Liver (tissue), 3 donors: ENCODE measurements at regions not wholly inside any gene's neighbourhood (a gene's known extent, or its start where the extent isn't known, plus 50 kb on each side); places are given as distances from the start of the nearest gene placed in this dataset.

Experiments
- GABPA ChIP-seq, 2 donors: IDR thresholded peaks in 1 of 2; conservative IDR thresholded peaks in 1 of 2; 2 replicates each; pipeline ENCODE4 v1.6.1; 2016; ENCODE audit warnings: antibody characterized with exemption in 2 of 2, mild to moderate bottlenecking in 1 of 2, moderate library complexity in 1 of 2
- HNF4A ChIP-seq, 2 donors: conservative IDR thresholded peaks; 2 replicates each; pipeline ENCODE4 v1.6.1; 2016; ENCODE audit warnings: antibody characterized with exemption in 2 of 2, mild to moderate bottlenecking in 2 of 2
- NR2F2 ChIP-seq: IDR thresholded peaks from 2 replicates; pipeline ENCODE4 v1.6.1; 2016; ENCODE audit warnings: antibody characterized with exemption
- RAD21 ChIP-seq, 2 donors: IDR thresholded peaks; 2 replicates each; pipeline ENCODE4 v1.6.1; 2016; ENCODE audit warnings: antibody characterized with exemption in 2 of 2, mild to moderate bottlenecking in 2 of 2
- SP1 ChIP-seq: IDR thresholded peaks from 2 replicates; pipeline ENCODE4 v1.6.1; 2018; ENCODE audit warnings: antibody characterized with exemption, mild to moderate bottlenecking
- TAF1 ChIP-seq: conservative IDR thresholded peaks from 2 replicates; pipeline ENCODE4 v1.6.1; 2016; ENCODE audit warnings: antibody characterized with exemption, mild to moderate bottlenecking
- YY1 ChIP-seq: IDR thresholded peaks from 2 replicates; pipeline ENCODE4 v1.6.1; 2016; ENCODE audit warnings: antibody characterized with exemption, mild to moderate bottlenecking
- TF ChIP-seq, protein P1 (sequence below): fragments of 150-350 bp; IDR thresholded peaks from 2 replicates; pipeline ENCODE4 v1.5.1; 2017; ENCODE audit warnings: improper control_type of control experiment, low read depth, low read length; ENCODE audit not compliant: missing input control
- TF ChIP-seq, protein P2 (sequence below): IDR thresholded peaks from 2 replicates; pipeline ENCODE4 v1.6.1; 2016; ENCODE audit warnings: antibody characterized with exemption
- TF ChIP-seq, protein P3 (sequence below): IDR thresholded peaks from 2 replicates; pipeline ENCODE4 v1.6.1; 2016; ENCODE audit warnings: antibody characterized with exemption
- donor health status: healthy.
- donor health status: healthy.

GRCh38 chr6:50301307-50301706, 251.6 kb upstream of the DEFB112 start:
- TF ChIP-seq, protein P1, sequence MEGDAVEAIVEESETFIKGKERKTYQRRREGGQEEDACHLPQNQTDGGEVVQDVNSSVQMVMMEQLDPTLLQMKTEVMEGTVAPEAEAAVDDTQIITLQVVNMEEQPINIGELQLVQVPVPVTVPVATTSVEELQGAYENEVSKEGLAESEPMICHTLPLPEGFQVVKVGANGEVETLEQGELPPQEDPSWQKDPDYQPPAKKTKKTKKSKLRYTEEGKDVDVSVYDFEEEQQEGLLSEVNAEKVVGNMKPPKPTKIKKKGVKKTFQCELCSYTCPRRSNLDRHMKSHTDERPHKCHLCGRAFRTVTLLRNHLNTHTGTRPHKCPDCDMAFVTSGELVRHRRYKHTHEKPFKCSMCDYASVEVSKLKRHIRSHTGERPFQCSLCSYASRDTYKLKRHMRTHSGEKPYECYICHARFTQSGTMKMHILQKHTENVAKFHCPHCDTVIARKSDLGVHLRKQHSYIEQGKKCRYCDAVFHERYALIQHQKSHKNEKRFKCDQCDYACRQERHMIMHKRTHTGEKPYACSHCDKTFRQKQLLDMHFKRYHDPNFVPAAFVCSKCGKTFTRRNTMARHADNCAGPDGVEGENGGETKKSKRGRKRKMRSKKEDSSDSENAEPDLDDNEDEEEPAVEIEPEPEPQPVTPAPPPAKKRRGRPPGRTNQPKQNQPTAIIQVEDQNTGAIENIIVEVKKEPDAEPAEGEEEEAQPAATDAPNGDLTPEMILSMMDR: no peak
- TF ChIP-seq, protein P2, sequence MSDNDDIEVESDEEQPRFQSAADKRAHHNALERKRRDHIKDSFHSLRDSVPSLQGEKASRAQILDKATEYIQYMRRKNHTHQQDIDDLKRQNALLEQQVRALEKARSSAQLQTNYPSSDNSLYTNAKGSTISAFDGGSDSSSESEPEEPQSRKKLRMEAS: no peak
- TF ChIP-seq HNF4A (conservative IDR thresholded peaks at IDR 0.05): no peak
- no peak for TF ChIP-seq GABPA (IDR thresholded peaks at IDR 0.05 in 1 of 2, conservative IDR thresholded peaks at IDR 0.05 in 1 of 2)
- no peak for TF ChIP-seq TAF1
- TF ChIP-seq NR2F2: no peak
- TF ChIP-seq YY1: no peak
- TF ChIP-seq, protein P3, sequence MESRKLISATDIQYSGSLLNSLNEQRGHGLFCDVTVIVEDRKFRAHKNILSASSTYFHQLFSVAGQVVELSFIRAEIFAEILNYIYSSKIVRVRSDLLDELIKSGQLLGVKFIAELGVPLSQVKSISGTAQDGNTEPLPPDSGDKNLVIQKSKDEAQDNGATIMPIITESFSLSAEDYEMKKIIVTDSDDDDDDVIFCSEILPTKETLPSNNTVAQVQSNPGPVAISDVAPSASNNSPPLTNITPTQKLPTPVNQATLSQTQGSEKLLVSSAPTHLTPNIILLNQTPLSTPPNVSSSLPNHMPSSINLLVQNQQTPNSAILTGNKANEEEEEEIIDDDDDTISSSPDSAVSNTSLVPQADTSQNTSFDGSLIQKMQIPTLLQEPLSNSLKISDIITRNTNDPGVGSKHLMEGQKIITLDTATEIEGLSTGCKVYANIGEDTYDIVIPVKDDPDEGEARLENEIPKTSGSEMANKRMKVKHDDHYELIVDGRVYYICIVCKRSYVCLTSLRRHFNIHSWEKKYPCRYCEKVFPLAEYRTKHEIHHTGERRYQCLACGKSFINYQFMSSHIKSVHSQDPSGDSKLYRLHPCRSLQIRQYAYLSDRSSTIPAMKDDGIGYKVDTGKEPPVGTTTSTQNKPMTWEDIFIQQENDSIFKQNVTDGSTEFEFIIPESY: no peak
- no peak for TF ChIP-seq RAD21 (IDR thresholded peaks at IDR 0.05)
- no peak for TF ChIP-seq SP1
